Muscle of leg (tissue), 3 donors: ENCODE measurements at regions not wholly inside any gene's neighbourhood (a gene's known extent, or its start where the extent isn't known, plus 50 kb on each side); places are given as distances from the start of the nearest gene placed in this dataset.

ENCODE experiments used
- DNase-seq: peaks from one replicate; pipeline ENCODE4 v3.0.0; 2013
- H3K27ac ChIP-seq: one replicate; pipeline ENCODE4 v1.5.1; 2013; ENCODE audit warnings: mild to moderate bottlenecking, low read length, control low read depth
- H3K27me3 ChIP-seq: one replicate; pipeline ENCODE4 v1.6.1; 2013; ENCODE audit warnings: low read length; ENCODE audit not compliant: control insufficient read depth, insufficient read depth
- H3K36me3 ChIP-seq: one replicate; pipeline ENCODE4 v1.6.1; 2013; ENCODE audit warnings: low read length; ENCODE audit not compliant: control insufficient read depth, insufficient read depth
- H3K4me1 ChIP-seq: one replicate; pipeline ENCODE4 v1.6.1; 2013; ENCODE audit warnings: low read length; ENCODE audit not compliant: control insufficient read depth, insufficient read depth
- H3K4me3 ChIP-seq: one replicate; pipeline ENCODE4 v1.5.1; 2013; ENCODE audit warnings: low read length, control low read depth
- H3K9me3 ChIP-seq: replicated peaks from 2 replicates; pipeline ENCODE4 v1.6.1; 2013; ENCODE audit warnings: low read depth, low read length; ENCODE audit not compliant: control insufficient read depth
- WGBS: methylation state at CpG from one replicate; pipeline ENCODE4 v1.1.5; 2013; ENCODE audit warnings: missing lambda C conversion rate; ENCODE audit not compliant: insufficient coverage; 5-methylcytosine and 5-hydroxymethylcytosine counted together

DNA sequence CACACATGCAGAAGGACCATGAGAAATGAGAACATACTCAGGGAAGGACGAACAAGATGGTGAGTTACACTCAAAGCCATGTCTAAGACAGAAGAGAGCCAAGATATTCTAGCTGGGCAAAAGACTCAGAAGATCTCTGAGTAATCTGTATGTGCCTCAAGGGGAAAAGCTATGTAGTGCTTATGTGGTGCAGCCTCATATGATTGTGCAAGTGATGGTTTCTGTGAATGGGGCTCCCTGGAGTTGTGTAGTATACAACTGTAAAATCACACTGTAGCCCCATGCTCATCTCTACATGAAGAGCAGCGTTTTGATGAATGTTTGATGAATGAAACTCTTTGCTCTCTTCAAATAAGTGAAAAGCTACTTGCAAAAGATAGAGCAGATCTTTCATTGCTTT is 57.5 kb downstream of the OSR1 start:
- DNase-seq, result no peak
- Histone ChIP-seq H3K4me3 (no peak overlapping the region), H3K36me3 (no peaks in the 10 kb centered on the region), H3K9me3 (no peaks in the 10 kb centered on the region), H3K27me3 (no peaks in the 10 kb centered on the region), H3K4me1 (no peaks in the 10 kb centered on the region), H3K27ac (no peak overlapping the region)
- 83% methylated on average over 1 of the region's 2 CpGs for WGBS

DNA sequence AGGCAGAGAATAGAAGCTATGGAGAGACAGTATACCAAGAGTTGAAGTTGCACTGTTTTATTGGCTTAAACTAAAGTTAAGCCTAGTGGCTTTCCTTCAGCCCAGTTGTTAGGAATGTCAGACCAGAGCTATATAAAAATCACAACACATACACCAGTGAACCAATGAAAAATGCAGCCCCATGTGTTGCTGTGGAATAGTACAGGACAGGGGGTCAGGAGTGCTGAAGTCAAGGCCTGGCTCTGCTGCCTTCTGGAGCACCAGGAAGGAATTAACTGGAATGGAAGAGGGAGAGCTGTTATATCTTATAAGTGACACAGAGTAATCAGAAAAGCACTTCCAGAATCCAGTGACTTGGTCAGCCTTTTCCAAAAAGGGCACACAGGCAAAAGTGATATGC is 58.9 kb downstream of the OSR1 start:
- no peak overlapping the region for H3K4me3 ChIP-seq
- no peak for DNase-seq
- no peak overlapping the region for H3K27ac ChIP-seq
- no peaks in the 10 kb centered on the region for H3K36me3 ChIP-seq
- no peaks in the 10 kb centered on the region for H3K27me3 ChIP-seq
- H3K4me1 ChIP-seq, result no peaks in the 10 kb centered on the region
- H3K9me3 ChIP-seq, result no peaks in the 10 kb centered on the region

DNA sequence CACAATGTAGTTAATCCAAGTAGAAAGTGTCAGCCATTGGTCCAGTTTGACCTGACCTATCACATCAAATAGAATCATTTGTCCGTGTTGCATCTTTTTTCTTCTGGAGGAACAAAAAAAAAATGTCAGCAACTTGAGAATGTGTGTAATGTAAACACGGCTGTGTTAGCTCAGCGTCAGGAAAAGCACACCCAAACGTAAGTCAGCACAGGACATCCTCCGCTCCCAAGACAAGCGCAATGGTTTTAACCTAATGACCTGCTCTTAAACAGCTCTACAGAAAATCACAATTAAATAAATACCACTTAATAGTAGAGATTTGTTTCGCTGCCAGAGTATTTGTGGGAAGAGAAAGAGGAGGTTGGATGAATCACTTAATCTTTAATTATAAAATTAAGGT is 59.4 kb downstream of the OSR1 start:
- Histone ChIP-seq H3K27ac (no peak overlapping the region), H3K9me3 (no peaks in the 10 kb centered on the region), H3K4me1 (no peaks in the 10 kb centered on the region), H3K27me3 (no peaks in the 10 kb centered on the region), H3K4me3 (no peak overlapping the region), H3K36me3 (no peaks in the 10 kb centered on the region)
- WGBS, result no CpG with 5 or more reads among the region's 7 CpGs
- DNase-seq, result no peak

DNA sequence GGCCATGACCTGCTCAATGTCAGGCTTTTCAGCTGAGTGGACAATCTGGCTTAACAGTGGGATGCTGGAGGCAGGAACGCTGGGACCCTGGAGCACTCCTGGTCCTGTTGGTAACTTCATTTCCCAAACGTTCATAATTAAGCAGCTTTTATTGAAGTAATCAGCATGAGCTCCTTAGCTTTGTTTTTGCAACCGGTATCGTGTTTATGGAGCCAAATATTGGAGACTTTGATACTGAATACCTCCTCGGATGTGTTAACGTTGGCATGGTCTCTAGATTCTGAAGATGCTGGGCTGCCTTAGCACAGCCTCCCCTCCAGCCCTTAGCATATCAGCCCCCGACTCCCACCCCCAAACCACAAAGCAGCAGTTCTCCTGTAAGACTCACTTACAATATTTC is 60.7 kb downstream of the OSR1 start:
- no peak overlapping the region for H3K27ac ChIP-seq
- DNase-seq, result no peak
- no peaks in the 10 kb centered on the region for H3K9me3 ChIP-seq
- 76% methylated on average over 6 of the region's 7 CpGs for WGBS
- no peaks in the 10 kb centered on the region for H3K27me3 ChIP-seq
- no peaks in the 10 kb centered on the region for H3K4me1 ChIP-seq
- no peak overlapping the region for H3K4me3 ChIP-seq
- no peaks in the 10 kb centered on the region for H3K36me3 ChIP-seq

DNA sequence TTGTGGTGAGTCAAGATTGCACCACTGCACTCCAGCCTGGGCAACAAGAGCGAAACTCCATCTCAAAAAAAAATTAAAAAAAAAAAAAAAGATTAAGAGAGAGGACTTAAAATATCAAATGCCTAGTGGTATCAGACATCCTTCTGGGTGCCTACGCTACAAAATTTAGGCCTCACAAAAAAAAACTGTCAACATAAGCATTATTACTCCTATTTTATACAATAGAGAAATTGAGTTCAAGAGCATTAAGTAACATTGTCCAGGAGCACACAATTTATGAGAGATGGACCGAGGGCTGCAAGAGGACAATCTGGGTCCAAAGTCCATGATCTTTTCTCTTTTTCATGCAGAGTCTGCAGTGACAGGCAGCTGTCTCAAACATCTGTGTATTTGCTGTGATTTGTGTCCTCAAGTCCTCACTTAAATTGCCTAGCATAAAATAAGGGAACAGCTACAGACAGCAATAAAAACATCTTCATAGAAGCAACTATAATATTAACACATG is 62.4 kb downstream of the OSR1 start:
- H3K4me1 ChIP-seq, result no peaks in the 10 kb centered on the region
- 75% methylated on average over 1 of the region's 3 CpGs for WGBS
- H3K27ac ChIP-seq, result no peak overlapping the region
- H3K27me3 ChIP-seq, result no peaks in the 10 kb centered on the region
- no peaks in the 10 kb centered on the region for H3K36me3 ChIP-seq
- no peaks in the 10 kb centered on the region for H3K9me3 ChIP-seq
- DNase-seq, result no peak
- H3K4me3 ChIP-seq, result no peak overlapping the region

DNA sequence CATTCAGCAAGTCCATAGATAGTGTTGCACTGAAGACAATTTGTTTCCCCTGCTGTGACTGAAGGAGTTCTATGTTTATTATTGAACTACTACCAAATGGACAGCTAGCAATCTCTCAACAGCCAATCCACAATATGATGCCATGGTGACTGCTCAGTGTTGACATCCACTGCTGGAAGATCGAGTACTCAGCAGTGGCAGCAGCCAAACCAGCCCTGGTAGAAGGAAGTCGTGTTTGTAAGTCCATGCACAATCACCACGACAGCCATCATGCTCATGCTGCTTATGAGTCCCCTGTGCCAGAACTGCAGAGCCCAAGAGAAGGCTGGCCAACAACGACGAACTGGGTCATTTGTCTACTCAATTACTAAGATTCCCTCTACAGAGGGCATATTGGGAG is 66.4 kb downstream of the OSR1 start:
- Histone ChIP-seq H3K4me3 (no peak overlapping the region), H3K27ac (no peak overlapping the region)
- 86% methylated on average over 1 of the region's 5 CpGs for WGBS

DNA sequence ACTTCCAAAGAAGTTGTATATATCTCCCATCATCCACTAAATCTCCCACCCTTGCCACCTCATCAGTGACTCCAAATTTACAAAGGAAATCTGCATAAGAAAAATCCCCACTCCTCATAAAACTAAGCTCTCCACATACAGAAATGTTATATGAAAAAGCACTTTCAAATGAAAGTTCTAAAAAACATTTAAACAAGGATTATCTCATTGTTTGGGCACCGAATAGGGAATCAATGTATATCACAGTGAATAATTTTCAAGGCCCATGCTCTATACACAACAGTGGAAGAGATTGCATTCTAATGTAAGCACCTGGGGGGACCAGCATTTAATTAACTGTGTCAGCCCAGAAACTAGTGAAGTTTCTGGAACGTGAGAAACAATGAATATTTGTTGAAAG is 70.1 kb downstream of the OSR1 start:
- Histone ChIP-seq H3K4me3 (no peak overlapping the region), H3K4me1 (no peaks in the 10 kb centered on the region), H3K27ac (no peak overlapping the region), H3K36me3 (no peaks in the 10 kb centered on the region), H3K27me3 (no peaks in the 10 kb centered on the region), H3K9me3 (no peaks in the 10 kb centered on the region)
- WGBS, result 71% methylated on average over 1 of the region's 2 CpGs
- DNase-seq, result no peak

More for the DNA sequence above, 66.4 kb downstream of the OSR1 start:
- H3K4me1 ChIP-seq, result no peaks in the 10 kb centered on the region
- DNase-seq, result no peak
- H3K27me3 ChIP-seq, result no peaks in the 10 kb centered on the region
- no peaks in the 10 kb centered on the region for H3K9me3 ChIP-seq
- H3K36me3 ChIP-seq, result no peaks in the 10 kb centered on the region

DNA sequence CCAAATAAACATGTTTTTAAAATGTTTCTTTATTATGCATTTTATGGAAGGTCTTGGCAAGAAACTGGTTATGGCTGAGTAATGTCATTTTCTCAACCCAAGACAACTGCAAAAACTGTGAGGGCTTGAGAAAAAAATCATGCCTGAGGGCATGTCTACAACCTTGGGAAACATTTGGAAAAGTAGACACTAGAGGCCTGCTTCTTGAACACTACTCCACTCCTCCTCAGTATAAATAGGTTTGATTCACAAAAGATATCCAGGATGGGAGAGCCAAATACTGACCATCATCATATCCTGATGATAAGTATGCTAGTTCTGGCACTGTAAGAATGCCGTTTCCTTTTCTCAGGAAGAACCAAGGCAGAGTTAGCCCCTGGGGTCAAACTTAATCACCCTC is 71.1 kb downstream of the OSR1 start:
- no peak overlapping the region for H3K4me3 ChIP-seq
- H3K4me1 ChIP-seq, result no peaks in the 10 kb centered on the region
- H3K27ac ChIP-seq, result no peak overlapping the region
- DNase-seq, result no peak
- no peaks in the 10 kb centered on the region for H3K36me3 ChIP-seq
- no CpG with 5 or more reads among the region's 1 CpG for WGBS
- H3K9me3 ChIP-seq, result no peaks in the 10 kb centered on the region
- no peaks in the 10 kb centered on the region for H3K27me3 ChIP-seq

DNA sequence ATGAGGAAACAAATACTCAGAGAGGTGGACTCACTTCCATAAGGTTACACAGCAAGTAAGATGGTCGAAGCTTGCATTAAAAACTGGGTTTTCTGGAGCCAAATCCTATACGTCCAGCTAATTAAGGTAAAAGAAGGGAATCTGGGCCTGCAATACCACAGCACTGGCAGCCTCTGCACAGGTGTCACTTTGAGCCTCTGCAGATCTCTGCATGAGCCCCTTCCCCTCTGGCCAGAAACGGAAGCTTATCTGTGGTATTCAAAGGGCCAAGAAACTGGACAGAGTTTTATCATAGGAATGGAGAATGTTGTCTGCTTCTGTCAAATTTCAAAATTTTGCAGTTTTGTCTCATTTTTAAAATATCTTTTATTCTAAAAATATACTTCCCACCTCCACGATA is 76.1 kb downstream of the OSR1 start:
- no peak overlapping the region for H3K4me3 ChIP-seq
- no peak for DNase-seq
- no CpG with 5 or more reads among the region's 4 CpGs for WGBS

DNA sequence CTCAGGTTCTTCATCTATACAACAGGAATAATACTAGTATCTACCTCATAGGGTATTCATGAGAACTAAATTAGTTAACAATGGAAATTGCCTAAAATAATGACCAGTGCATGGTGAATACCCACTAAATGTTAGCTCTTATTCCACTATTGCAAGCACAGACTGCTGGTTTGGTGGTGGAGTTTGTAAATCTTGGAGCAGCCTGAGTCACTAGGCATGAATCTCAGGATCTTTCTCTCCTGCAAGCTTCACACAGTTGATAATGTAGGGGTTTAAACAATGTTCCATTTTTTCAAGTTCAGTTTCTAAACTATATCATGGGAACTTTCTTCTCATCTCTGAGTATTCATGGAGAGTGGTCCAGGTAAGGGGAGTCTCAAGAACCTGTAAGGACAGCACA is 84.0 kb downstream of the OSR1 start:
- no peak for DNase-seq

More for the DNA sequence above, 76.1 kb downstream of the OSR1 start:
- Histone ChIP-seq H3K27me3 (no peaks in the 10 kb centered on the region), H3K27ac (no peak overlapping the region), H3K4me1 (no peaks in the 10 kb centered on the region), H3K36me3 (no peaks in the 10 kb centered on the region), H3K9me3 (no peaks in the 10 kb centered on the region)

DNA sequence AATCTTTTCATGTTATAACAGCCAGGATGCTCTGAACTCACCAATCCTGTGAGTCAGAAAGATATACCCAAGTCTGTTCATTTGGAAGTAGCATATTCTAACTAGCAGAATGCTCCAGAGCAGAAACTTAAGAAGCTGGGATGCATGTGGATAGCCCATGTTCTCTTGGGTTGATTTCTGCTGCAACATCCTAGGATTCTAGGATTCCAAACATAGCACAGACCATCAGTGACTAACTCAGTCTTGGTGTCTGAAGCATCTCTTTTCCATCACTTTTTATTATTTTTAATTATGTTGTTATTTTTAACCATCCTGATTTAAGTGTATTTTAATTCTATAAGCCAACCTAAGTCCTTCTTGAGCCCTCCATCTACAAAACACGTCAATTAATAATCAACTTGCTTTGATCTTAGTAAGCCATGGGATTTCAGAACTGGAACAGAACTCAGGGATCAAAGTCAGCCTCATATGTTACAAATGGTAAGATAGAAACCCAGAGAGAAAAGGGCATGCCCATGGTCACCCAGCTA is 85.4 kb downstream of the OSR1 start:
- Histone ChIP-seq H3K9me3 (no peaks in the 10 kb centered on the region), H3K36me3 (no peaks in the 10 kb centered on the region), H3K4me3 (no peak overlapping the region), H3K4me1 (no peaks in the 10 kb centered on the region), H3K27me3 (no peaks in the 10 kb centered on the region), H3K27ac (no peak overlapping the region)
- no peak for DNase-seq
- WGBS, result no CpG with 5 or more reads among the region's 1 CpG

More for the DNA sequence above, 84.0 kb downstream of the OSR1 start:
- H3K27me3 ChIP-seq, result no peaks in the 10 kb centered on the region
- no peaks in the 10 kb centered on the region for H3K9me3 ChIP-seq
- H3K4me1 ChIP-seq, result no peaks in the 10 kb centered on the region
- no peak overlapping the region for H3K4me3 ChIP-seq
- no peaks in the 10 kb centered on the region for H3K36me3 ChIP-seq
- no peak overlapping the region for H3K27ac ChIP-seq
